Hepatocyte (in vitro differentiated cells): ENCODE measurements at regions not wholly inside any gene's neighbourhood (a gene's known extent, or its start where the extent isn't known, plus 50 kb on each side); places are given as distances from the start of the nearest gene placed in this dataset.

ENCODE experiments used
- DNase-seq: peaks from one replicate; pipeline ENCODE4 v3.0.0-alpha.2; 2016; ENCODE audit warnings: low spot score
- H2AFZ ChIP-seq: fragments of 200-600 bp; sonication (generic); 2 replicates; pipeline ENCODE4 v1.6.0; 2016; ENCODE audit warnings: antibody characterized with exemption, mild to moderate bottlenecking
- H3K27ac ChIP-seq: fragments of 200-600 bp; sonication (generic); 2 replicates; pipeline ENCODE4 v1.5.1; 2016; ENCODE audit warnings: mild to moderate bottlenecking
- H3K27me3 ChIP-seq: fragments of 200-600 bp; sonication (generic); 2 replicates; pipeline ENCODE4 v1.6.1; 2016
- H3K36me3 ChIP-seq: fragments of 200-600 bp; sonication (generic); replicated peaks from 2 replicates; pipeline ENCODE4 v1.5.1; 2016; ENCODE audit warnings: low read depth; ENCODE audit not compliant: insufficient read depth
- H3K4me1 ChIP-seq: fragments of 200-600 bp; sonication (generic); 2 replicates; pipeline ENCODE4 v1.5.1; 2016; ENCODE audit warnings: mild to moderate bottlenecking, moderate library complexity; ENCODE audit not compliant: insufficient read depth
- H3K4me2 ChIP-seq: fragments of 200-600 bp; sonication (generic); 2 replicates; pipeline ENCODE4 v1.6.0; 2016
- H3K4me3 ChIP-seq: fragments of 200-600 bp; sonication (generic); 2 replicates; pipeline ENCODE4 v1.5.1; 2016; ENCODE audit warnings: mild to moderate bottlenecking
- H3K79me2 ChIP-seq: fragments of 200-600 bp; sonication (generic); 2 replicates; pipeline ENCODE4 v1.6.0; 2017; ENCODE audit warnings: mild to moderate bottlenecking
- H3K9me2 ChIP-seq: fragments of 200-600 bp; sonication (generic); replicated peaks from 2 replicates; pipeline ENCODE4 v1.6.0; 2017; ENCODE audit warnings: mild to moderate bottlenecking; ENCODE audit not compliant: insufficient read depth
- H3K9me3 ChIP-seq: fragments of 200-600 bp; sonication (generic); 2 replicates; pipeline ENCODE4 v1.5.1; 2016; ENCODE audit warnings: low read depth, mild to moderate bottlenecking
- H4K20me1 ChIP-seq: fragments of 200-600 bp; sonication (generic); 2 replicates; pipeline ENCODE4 v1.6.0; 2016; ENCODE audit warnings: mild to moderate bottlenecking; ENCODE audit not compliant: insufficient read depth, poor library complexity, severe bottlenecking
- EZH2 ChIP-seq: fragments of 200-600 bp; sonication (generic); IDR thresholded peaks from 2 replicates; pipeline ENCODE4 v1.6.1; 2016; ENCODE audit warnings: antibody characterized with exemption, mild to moderate bottlenecking, borderline replicate concordance
- EZH2phosphoT487 ChIP-seq: fragments of 200-600 bp; sonication (generic); IDR thresholded peaks from one replicate; pipeline ENCODE4 v1.6.1; 2018; ENCODE audit warnings: antibody characterized with exemption, mild to moderate bottlenecking, low read depth, moderate library complexity; ENCODE audit not compliant: unreplicated experiment, severe bottlenecking
- WGBS: methylation state at CpG from one replicate; pipeline ENCODE4 v1.1.6; 2016; ENCODE audit warnings: low lambda C conversion rate; ENCODE audit errors: missing lambda C conversion rate; 5-methylcytosine and 5-hydroxymethylcytosine counted together
- TF ChIP-seq, protein P1 (sequence below): fragments of 200-600 bp; sonication (generic); IDR thresholded peaks from 2 replicates; pipeline ENCODE4 v1.5.1; 2016; ENCODE audit warnings: antibody characterized with exemption, mild to moderate bottlenecking; ENCODE audit not compliant: poor library complexity

DNA sequence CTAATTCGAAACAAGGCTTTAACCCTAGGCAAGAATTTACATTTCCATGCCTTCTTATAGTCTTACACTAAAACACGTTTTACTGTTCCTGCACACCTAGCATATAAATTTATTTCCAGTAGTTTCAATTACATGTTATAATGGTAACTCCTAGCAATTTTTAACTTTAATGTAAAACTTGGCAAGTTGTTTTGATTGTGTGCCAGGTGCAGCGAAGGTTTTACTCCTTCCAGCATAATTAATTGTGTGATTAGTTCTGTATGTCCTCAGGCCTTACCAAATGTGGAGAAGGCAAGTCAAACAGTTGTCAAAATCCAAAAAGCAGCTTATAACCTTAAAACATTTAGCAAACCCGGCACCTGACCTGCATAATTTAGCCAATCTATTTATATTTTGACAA, 114.8 kb downstream of the KCNK1 start:
- H3K36me3 ChIP-seq: no peaks in the 10 kb centered on the region
- H3K4me3 ChIP-seq: no peak overlapping the region
- H3K4me1 ChIP-seq: no peaks in the 10 kb centered on the region
- H3K4me2 ChIP-seq: no peak overlapping the region
- no peaks in the 10 kb centered on the region for H3K27me3 ChIP-seq
- no peak for TF ChIP-seq EZH2phosphoT487
- TF ChIP-seq EZH2: no peak
- H3K9me3 ChIP-seq: no peaks in the 10 kb centered on the region
- 84% methylated on average over 4 of the region's 4 CpGs for WGBS
- no peak overlapping the region for H3K27ac ChIP-seq
- no peaks in the 10 kb centered on the region for H3K79me2 ChIP-seq
- no peak overlapping the region for H2AFZ ChIP-seq
- DNase-seq: no peak
- no peaks in the 10 kb centered on the region for H3K9me2 ChIP-seq
- no peaks in the 10 kb centered on the region for H4K20me1 ChIP-seq

DNA sequence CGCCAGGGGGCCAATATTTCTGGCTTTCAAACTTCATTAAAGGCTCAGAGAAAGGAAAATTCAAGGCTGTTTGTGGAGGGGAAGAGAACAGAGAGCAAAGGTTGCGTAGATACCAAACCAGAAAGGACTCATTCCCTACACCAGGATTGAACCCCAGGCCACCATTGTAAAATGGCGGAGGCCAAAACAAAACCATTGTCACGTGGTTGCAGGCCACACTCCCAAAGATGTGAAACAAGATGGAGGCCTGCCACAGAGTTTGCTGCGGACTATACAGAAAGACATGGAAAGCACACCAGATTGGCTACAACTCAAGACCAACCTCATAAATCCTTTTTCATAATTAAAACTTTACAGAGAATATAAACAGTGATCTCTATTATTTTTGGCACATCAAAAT, 116.5 kb downstream of the KCNK1 start:
- H3K79me2 ChIP-seq: no peaks in the 10 kb centered on the region

DNA sequence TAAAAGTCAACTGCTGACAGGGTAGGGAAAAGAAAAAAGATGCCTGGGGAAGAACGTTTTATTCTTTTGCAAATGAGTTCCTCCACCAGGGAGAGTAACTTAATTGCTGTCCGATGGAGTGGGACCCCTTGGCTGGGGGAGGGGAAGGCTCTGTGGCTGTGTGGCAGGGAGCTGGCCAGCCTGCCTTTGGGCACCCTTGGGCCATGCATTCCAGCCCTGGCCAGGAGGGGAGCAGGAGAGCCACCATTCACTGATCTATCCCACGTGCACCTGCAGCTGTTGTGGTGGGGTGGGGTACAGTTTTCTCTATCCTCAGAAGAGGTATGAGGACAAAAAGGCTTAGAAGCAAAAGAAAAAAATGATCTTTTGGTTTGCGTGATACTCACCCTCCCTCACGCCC, 116.9 kb downstream of the KCNK1 start:
- Histone ChIP-seq H4K20me1 (no peaks in the 10 kb centered on the region), H3K9me3 (no peaks in the 10 kb centered on the region), H2AFZ (no peak overlapping the region), H3K9me2 (no peaks in the 10 kb centered on the region), H3K4me2 (no peak overlapping the region), H3K4me3 (no peak overlapping the region), H3K79me2 (no peaks in the 10 kb centered on the region), H3K36me3 (no peaks in the 10 kb centered on the region), H3K27me3 (no peaks in the 10 kb centered on the region), H3K4me1 (no peaks in the 10 kb centered on the region), H3K27ac (no peak overlapping the region)
- TF ChIP-seq EZH2 (no peak), EZH2phosphoT487 (no peak)
- TF ChIP-seq, protein P1, sequence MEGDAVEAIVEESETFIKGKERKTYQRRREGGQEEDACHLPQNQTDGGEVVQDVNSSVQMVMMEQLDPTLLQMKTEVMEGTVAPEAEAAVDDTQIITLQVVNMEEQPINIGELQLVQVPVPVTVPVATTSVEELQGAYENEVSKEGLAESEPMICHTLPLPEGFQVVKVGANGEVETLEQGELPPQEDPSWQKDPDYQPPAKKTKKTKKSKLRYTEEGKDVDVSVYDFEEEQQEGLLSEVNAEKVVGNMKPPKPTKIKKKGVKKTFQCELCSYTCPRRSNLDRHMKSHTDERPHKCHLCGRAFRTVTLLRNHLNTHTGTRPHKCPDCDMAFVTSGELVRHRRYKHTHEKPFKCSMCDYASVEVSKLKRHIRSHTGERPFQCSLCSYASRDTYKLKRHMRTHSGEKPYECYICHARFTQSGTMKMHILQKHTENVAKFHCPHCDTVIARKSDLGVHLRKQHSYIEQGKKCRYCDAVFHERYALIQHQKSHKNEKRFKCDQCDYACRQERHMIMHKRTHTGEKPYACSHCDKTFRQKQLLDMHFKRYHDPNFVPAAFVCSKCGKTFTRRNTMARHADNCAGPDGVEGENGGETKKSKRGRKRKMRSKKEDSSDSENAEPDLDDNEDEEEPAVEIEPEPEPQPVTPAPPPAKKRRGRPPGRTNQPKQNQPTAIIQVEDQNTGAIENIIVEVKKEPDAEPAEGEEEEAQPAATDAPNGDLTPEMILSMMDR: no peak
- DNase-seq: no peak
- 47% methylated on average over 5 of the region's 5 CpGs for WGBS

More for the DNA sequence above, 116.5 kb downstream of the KCNK1 start:
- Histone ChIP-seq H2AFZ (no peak overlapping the region), H3K9me2 (no peaks in the 10 kb centered on the region), H3K9me3 (no peaks in the 10 kb centered on the region), H3K4me3 (no peak overlapping the region), H3K4me1 (no peaks in the 10 kb centered on the region), H4K20me1 (no peaks in the 10 kb centered on the region), H3K4me2 (no peak overlapping the region), H3K27ac (no peak overlapping the region), H3K27me3 (no peaks in the 10 kb centered on the region), H3K36me3 (no peaks in the 10 kb centered on the region)
- no peak for DNase-seq
- TF ChIP-seq EZH2 (no peak), EZH2phosphoT487 (no peak)
- WGBS: 93% methylated on average over 5 of the region's 5 CpGs

DNA sequence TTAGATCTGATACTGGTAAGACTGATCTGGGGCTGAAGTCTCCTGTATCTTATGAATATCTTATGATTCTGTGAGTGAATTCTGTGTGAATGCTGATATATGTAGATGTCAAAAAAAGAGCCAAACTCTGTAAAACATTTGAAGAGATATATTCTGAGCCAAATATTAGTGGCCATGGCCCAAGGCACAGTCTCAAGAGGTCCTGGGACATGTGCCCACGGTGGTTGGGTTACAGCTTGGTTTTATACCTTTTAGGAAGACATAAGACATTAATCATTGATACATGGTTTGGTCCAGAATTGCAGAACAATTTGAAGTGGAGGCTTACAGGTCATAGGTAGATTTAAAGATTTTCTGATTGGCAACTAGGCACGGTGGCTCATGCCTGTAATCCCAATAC, 118.3 kb downstream of the KCNK1 start:
- H4K20me1 ChIP-seq: no peaks in the 10 kb centered on the region
- TF ChIP-seq, protein P1: no peak
- TF ChIP-seq EZH2: no peak
- TF ChIP-seq EZH2phosphoT487: no peak

More for the DNA sequence above, 118.3 kb downstream of the KCNK1 start:
- Histone ChIP-seq H3K4me2 (no peak overlapping the region), H3K27ac (no peak overlapping the region), H3K4me3 (no peak overlapping the region), H3K9me2 (no peaks in the 10 kb centered on the region), H3K27me3 (no peaks in the 10 kb centered on the region), H2AFZ (no peak overlapping the region), H3K79me2 (no peaks in the 10 kb centered on the region), H3K9me3 (no peaks in the 10 kb centered on the region), H3K36me3 (no peaks in the 10 kb centered on the region), H3K4me1 (no peaks in the 10 kb centered on the region)
- 73% methylated on average over 2 of the region's 2 CpGs for WGBS
- no peak for DNase-seq
